Gastrocnemius medialis (tissue), 4 donors: ENCODE measurements at regions not wholly inside any gene's neighbourhood (a gene's known extent, or its start where the extent isn't known, plus 50 kb on each side); places are given as distances from the start of the nearest gene placed in this dataset.

Experiments
- POLR2A ChIP-seq, 2 donors: fragments of 450-650 bp; IDR thresholded peaks; one replicate each; pipeline ENCODE4 v1.6.1; 2017; ENCODE audit warnings: antibody characterized with exemption in 2 of 2, mild to moderate bottlenecking in 2 of 2, moderate library complexity in 2 of 2
- TF ChIP-seq, protein P1 (sequence below), 5 experiments: fragments of 450-650 bp in 3 of 5; fragments of 200-600 bp in 2 of 5; sonication (generic) in 2 of 5; IDR thresholded peaks in 4 of 5; conservative IDR thresholded peaks in 1 of 5; 1 replicate in 4 of 5; 2 replicates in 1 of 5; pipeline ENCODE4 v1.5.1; 2016 to 2019; ENCODE audit warnings: antibody characterized with exemption in 5 of 5, mild to moderate bottlenecking in 3 of 5, moderate library complexity in 3 of 5

DNA sequence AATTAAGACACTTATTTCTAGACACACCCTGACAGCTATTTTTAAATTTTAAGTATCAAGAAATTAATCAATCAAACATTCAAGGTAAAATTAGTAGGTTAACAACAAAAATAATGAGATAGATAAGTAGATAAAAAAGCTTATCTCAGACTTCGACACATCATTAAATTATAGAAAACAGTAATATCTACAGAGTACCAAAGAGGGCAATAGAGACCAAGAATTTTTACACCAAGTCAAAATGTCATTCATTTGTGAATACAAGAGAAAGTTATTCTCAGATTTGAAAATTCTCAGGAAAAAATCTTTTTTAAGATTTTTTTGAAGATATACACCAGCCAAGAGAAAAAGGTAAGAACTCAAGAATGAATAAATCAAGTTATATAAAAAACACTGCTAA is 445.6 kb downstream of the ACTL7B start:
- TF ChIP-seq, protein P1, sequence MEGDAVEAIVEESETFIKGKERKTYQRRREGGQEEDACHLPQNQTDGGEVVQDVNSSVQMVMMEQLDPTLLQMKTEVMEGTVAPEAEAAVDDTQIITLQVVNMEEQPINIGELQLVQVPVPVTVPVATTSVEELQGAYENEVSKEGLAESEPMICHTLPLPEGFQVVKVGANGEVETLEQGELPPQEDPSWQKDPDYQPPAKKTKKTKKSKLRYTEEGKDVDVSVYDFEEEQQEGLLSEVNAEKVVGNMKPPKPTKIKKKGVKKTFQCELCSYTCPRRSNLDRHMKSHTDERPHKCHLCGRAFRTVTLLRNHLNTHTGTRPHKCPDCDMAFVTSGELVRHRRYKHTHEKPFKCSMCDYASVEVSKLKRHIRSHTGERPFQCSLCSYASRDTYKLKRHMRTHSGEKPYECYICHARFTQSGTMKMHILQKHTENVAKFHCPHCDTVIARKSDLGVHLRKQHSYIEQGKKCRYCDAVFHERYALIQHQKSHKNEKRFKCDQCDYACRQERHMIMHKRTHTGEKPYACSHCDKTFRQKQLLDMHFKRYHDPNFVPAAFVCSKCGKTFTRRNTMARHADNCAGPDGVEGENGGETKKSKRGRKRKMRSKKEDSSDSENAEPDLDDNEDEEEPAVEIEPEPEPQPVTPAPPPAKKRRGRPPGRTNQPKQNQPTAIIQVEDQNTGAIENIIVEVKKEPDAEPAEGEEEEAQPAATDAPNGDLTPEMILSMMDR (IDR thresholded peaks at IDR 0.05 in 4 of 5, conservative IDR thresholded peaks at IDR 0.05 in 1 of 5): no peak
- no peak for TF ChIP-seq POLR2A (IDR thresholded peaks at IDR 0.05)
